Left lung (tissue), 4 donors: ENCODE measurements at regions not wholly inside any gene's neighbourhood (a gene's known extent, or its start where the extent isn't known, plus 50 kb on each side); places are given as distances from the start of the nearest gene placed in this dataset.

Experiments used
- ATAC-seq: fragments of 200-7000 bp; cut with Tn5 transposase; one replicate; pipeline ENCODE4 v1.9.1; 2020; ENCODE audit warnings: moderate library complexity
- DNase-seq, 4 donors: peaks; one replicate each; pipeline ENCODE4 v3.0.0-alpha.2; 2013 to 2020
- H3K27ac ChIP-seq, 2 donors: fragments of 200-600 bp; sonication (generic) in 1 of 2; one replicate each; pipeline versions ENCODE4 v1.5.0 to v1.8.0; 2020 to 2021
- H3K27me3 ChIP-seq, 2 donors: fragments of 200-600 bp; sonication (generic) in 1 of 2; one replicate each; pipeline versions ENCODE4 v1.5.0 to v1.8.0; 2020 to 2021
- H3K36me3 ChIP-seq, 2 donors: fragments of 200-600 bp; sonication (generic) in 1 of 2; one replicate each; pipeline versions ENCODE4 v1.5.0 to v1.8.0; 2020 to 2021
- H3K4me1 ChIP-seq, 2 donors: fragments of 200-600 bp; one replicate each; pipeline ENCODE4 v1.8.0; 2021
- H3K4me3 ChIP-seq, 2 donors: fragments of 200-600 bp; sonication (generic) in 1 of 2; one replicate each; pipeline versions ENCODE4 v1.5.0 to v1.8.0; 2020 to 2021; ENCODE audit warnings: mild to moderate bottlenecking in 1 of 2
- H3K9me3 ChIP-seq, 2 donors: fragments of 200-600 bp; sonication (generic) in 1 of 2; one replicate each; pipeline versions ENCODE4 v1.5.0 to v1.8.0; 2020 to 2021
- CTCF ChIP-seq, 2 donors: fragments of 200-600 bp; sonication (generic) in 1 of 2; IDR thresholded peaks; one replicate each; pipeline versions ENCODE4 v1.5.0 to v1.8.0; 2021; ENCODE audit warnings: antibody characterized with exemption in 2 of 2
- intact Hi-C, 2 donors: fragments of 100-400 bp; cut with DNase I; formaldehyde crosslinking; loops; one replicate each; pipeline versions ENCODE4 v1.11.2 to v1.14.2; 2022
- donor health status: DM: no; HTN: yes; CAD: no.
- donor health status: DM: no; HTN: no; CAD: no.

- no peaks in the 10 kb centered on the region for H3K9me3 ChIP-seq
- H3K27ac ChIP-seq: no peak overlapping the region
- DNase-seq: no peak
- TF ChIP-seq CTCF (IDR thresholded peaks at IDR 0.05): no peak
- intact Hi-C loops: no loop called here
- H3K36me3 ChIP-seq: no peaks in the 10 kb centered on the region
- no peaks in the 10 kb centered on the region for H3K4me1 ChIP-seq
- no peak overlapping the region for H3K4me3 ChIP-seq
- H3K27me3 ChIP-seq: no peaks in the 10 kb centered on the region
- no peak for ATAC-seq
Measured at GRCh38 chr2:180412219-180412618, 405.1 kb upstream of the CWC22 start.

DNA sequence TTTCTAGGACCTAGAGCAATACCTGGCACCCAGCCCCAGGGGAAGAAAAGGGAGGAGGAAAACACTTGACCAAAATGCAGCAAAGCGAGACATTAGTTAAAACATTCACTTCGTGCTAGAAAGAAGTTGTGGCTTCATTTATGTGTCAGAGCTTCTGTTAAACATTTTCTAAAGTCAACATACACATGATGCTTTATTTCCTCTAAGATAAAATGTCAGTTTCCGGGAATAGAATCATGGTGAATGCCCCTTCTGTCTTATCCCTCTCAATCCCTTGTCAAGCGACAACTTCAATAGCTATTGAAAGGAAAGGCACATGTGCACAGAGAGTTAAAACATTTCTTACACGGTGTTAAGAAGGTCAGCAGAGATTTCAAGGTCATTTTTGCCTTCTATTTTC, 404.6 kb upstream of the CWC22 start:
- no peaks in the 10 kb centered on the region for H3K9me3 ChIP-seq
- H3K4me1 ChIP-seq: no peaks in the 10 kb centered on the region
- no peak overlapping the region for H3K4me3 ChIP-seq
- intact Hi-C loops: no loop called here
- no peak for TF ChIP-seq CTCF (IDR thresholded peaks at IDR 0.05)
- H3K27ac ChIP-seq: no peak overlapping the region
- H3K27me3 ChIP-seq: no peaks in the 10 kb centered on the region
- no peak for ATAC-seq
- H3K36me3 ChIP-seq: no peaks in the 10 kb centered on the region
- DNase-seq: no peak

- H3K36me3 ChIP-seq: no peaks in the 10 kb centered on the region
- DNase-seq (no peak), ATAC-seq (no peak)
- H3K27ac ChIP-seq: no peak overlapping the region
- no peak for TF ChIP-seq CTCF (IDR thresholded peaks at IDR 0.05)
- H3K9me3 ChIP-seq: no peaks in the 10 kb centered on the region
- no peaks in the 10 kb centered on the region for H3K4me1 ChIP-seq
- intact Hi-C loops: no loop called here
- no peaks in the 10 kb centered on the region for H3K27me3 ChIP-seq
- no peak overlapping the region for H3K4me3 ChIP-seq
Measured at GRCh38 chr2:180406687-180407086, 399.6 kb upstream of the CWC22 start.

DNA sequence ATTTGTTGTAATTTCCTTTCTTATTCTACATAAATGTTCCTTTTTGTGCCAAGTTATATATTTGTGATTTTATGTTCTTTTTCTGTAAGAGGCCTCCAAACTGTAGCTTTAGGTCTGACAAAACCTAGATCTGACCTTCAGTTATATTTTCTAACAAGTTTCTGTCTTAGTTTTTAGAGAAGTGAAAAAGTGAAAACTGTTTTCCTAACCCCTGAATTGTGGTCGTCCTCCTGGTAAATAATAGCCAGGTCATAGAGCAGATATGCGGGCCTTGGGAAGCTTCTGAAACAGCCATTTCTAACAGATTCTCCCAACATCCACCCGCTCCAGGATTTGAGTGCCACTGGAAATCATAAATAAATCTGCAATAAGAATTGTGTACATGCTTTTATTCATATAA, 398.4 kb upstream of the CWC22 start:
- H3K4me3 ChIP-seq: no peak overlapping the region
- no peaks in the 10 kb centered on the region for H3K4me1 ChIP-seq
- no peaks in the 10 kb centered on the region for H3K9me3 ChIP-seq
- DNase-seq: no peak
- no peak for ATAC-seq
- no peak overlapping the region for H3K27ac ChIP-seq
- intact Hi-C loops: no loop called here
- H3K36me3 ChIP-seq: no peaks in the 10 kb centered on the region
- no peaks in the 10 kb centered on the region for H3K27me3 ChIP-seq
- no peak for TF ChIP-seq CTCF (IDR thresholded peaks at IDR 0.05)

- H3K27me3 ChIP-seq: no peaks in the 10 kb centered on the region
- DNase-seq (no peak), ATAC-seq (no peak)
- no peak overlapping the region for H3K4me3 ChIP-seq
- no peak for TF ChIP-seq CTCF (IDR thresholded peaks at IDR 0.05)
- no peaks in the 10 kb centered on the region for H3K4me1 ChIP-seq
- H3K27ac ChIP-seq: no peak overlapping the region
- intact Hi-C loops: no loop called here
- H3K9me3 ChIP-seq: peaks cover 0 to 24% of the 10 kb centered on the region in 2 donors
- H3K36me3 ChIP-seq: no peaks in the 10 kb centered on the region
Measured at GRCh38 chr2:180394305-180394704, 387.2 kb upstream of the CWC22 start.
